HCT116 (cell line): ENCODE measurements at regions not wholly inside any gene's neighbourhood (a gene's known extent, or its start where the extent isn't known, plus 50 kb on each side); places are given as distances from the start of the nearest gene placed in this dataset.

Source experiments
- ATAC-seq: fragments of 200-7000 bp; cut with Tn5 transposase; 2 replicates; pipeline ENCODE4 v1.9.1; 2020; ENCODE audit warnings: mild to moderate bottlenecking, moderate library complexity
- BruUV-seq: library from RNA; stranded (reverse); fragments of 400-500 nt; replicated peaks from 2 replicates; lab custom pipeline; 2021; lab: Mats Ljungman, UMichigan
- CTCF ChIA-PET: fragments of 300-600 bp; sonication (Branson Sonifier 250); formaldehyde crosslinking; loops from one replicate; lab custom pipeline; 2021; ENCODE audit warnings: antibody characterized with exemption; lab: Charles Lee
- POLR2A ChIA-PET: fragments of 300-600, 350-600 bp; sonication (Branson Sonifier 250); formaldehyde crosslinking; loops from one replicate; lab custom pipeline; 2021; ENCODE audit warnings: antibody characterized with exemption; lab: Charles Lee
- RAD21 ChIA-PET, 2 experiments: fragments of 300-600 bp; sonication (Branson Sonifier 250); formaldehyde crosslinking; loops; one replicate each; lab custom pipeline; 2023; ENCODE audit warnings: low total read pairs in 2 of 2; ENCODE audit not compliant: uncharacterized antibody in 2 of 2, unreplicated experiment in 2 of 2, low non-redundant PET in 1 of 2; lab: Charles Lee
- DNase-seq: peaks from one replicate; pipeline ENCODE4 v3.0.0-alpha.2; 2010; ENCODE audit warnings: low read depth, low spot score
- H2AFZ ChIP-seq: fragments of 200-600 bp; shearing (Covaris generic), sonication (generic); 2 replicates; pipeline ENCODE4 v1.6.1; 2017; ENCODE audit warnings: low read depth, mixed run types, mixed read lengths, antibody characterized with exemption, low read length; ENCODE audit not compliant: poor library complexity, severe bottlenecking
- H3K27ac ChIP-seq: 2 replicates; pipeline ENCODE4 v1.5.1; 2012; ENCODE audit warnings: low read depth, low read length
- H3K27me3 ChIP-seq: fragments of 200-600 bp; sonication (generic); 2 replicates; pipeline ENCODE4 v1.6.1; 2016; ENCODE audit warnings: mixed run types, low read length, mixed read lengths; ENCODE audit not compliant: insufficient read depth
- H3K36me3 ChIP-seq, 2 experiments: fragments of 200-500 bp in 1 of 2; fragments of 200-600 bp in 1 of 2; sonication (Bioruptor generic) in 1 of 2; sonication (generic) in 1 of 2; 2 replicates each; pipeline versions ENCODE4 v1.5.1 to v1.6.1; 2014 to 2016; ENCODE audit warnings: low read length in 2 of 2, inconsistent platforms in 1 of 2, mixed read lengths in 1 of 2, mixed run types in 1 of 2; ENCODE audit not compliant: insufficient read depth in 2 of 2, control insufficient read depth in 1 of 2
- H3K4me1 ChIP-seq, 2 experiments: fragments of 200-600 bp in 1 of 2; sonication (generic) in 1 of 2; 2 replicates each; pipeline versions ENCODE4 v1.5.1 to v1.6.1; 2012 to 2017; ENCODE audit warnings: low read length in 2 of 2, inconsistent platforms in 1 of 2, mild to moderate bottlenecking in 1 of 2, mixed read lengths in 1 of 2, mixed run types in 1 of 2, moderate library complexity in 1 of 2; ENCODE audit not compliant: insufficient read depth in 2 of 2, control insufficient read depth in 1 of 2
- H3K4me2 ChIP-seq: fragments of 200-600 bp; sonication (generic); 2 replicates; pipeline ENCODE4 v1.6.1; 2017; ENCODE audit warnings: mixed run types, low read length, mixed read lengths
- H3K4me3 ChIP-seq, 2 experiments: fragments of 200-600 bp in 1 of 2; sonication (generic) in 1 of 2; replicated peaks in 1 of 2; 2 replicates each; pipeline ENCODE4 v1.5.1; 2011 to 2016; ENCODE audit warnings: low read length in 2 of 2, control low read depth in 1 of 2, low read depth in 1 of 2, mild to moderate bottlenecking in 1 of 2, mixed read lengths in 1 of 2, mixed run types in 1 of 2
- H3K79me2 ChIP-seq: fragments of 200-600 bp; sonication (generic); 2 replicates; pipeline ENCODE4 v1.6.1; 2017; ENCODE audit warnings: mild to moderate bottlenecking, mixed run types, low read length, moderate library complexity, mixed read lengths; ENCODE audit not compliant: insufficient read depth
- H3K9ac ChIP-seq: fragments of 200-600 bp; sonication (generic); 2 replicates; pipeline ENCODE4 v1.6.1; 2016; ENCODE audit warnings: low read length, mixed read lengths
- H3K9me2 ChIP-seq: fragments of 200-600 bp; sonication (generic), shearing (Covaris generic); 2 replicates; pipeline ENCODE4 v1.6.1; 2017; ENCODE audit warnings: mixed run types, mild to moderate bottlenecking, moderate library complexity; ENCODE audit not compliant: insufficient read depth
- H3K9me3 ChIP-seq, 2 experiments: fragments of 200-500 bp in 1 of 2; fragments of 200-600 bp in 1 of 2; sonication (Bioruptor generic) in 1 of 2; sonication (generic) in 1 of 2; 2 replicates each; pipeline ENCODE4 v1.6.1; 2014 to 2017; ENCODE audit warnings: low read length in 2 of 2, mixed read lengths in 2 of 2, inconsistent platforms in 1 of 2, low read depth in 1 of 2, mild to moderate bottlenecking in 1 of 2, mixed run types in 1 of 2, moderate library complexity in 1 of 2; ENCODE audit not compliant: control insufficient read depth in 1 of 2, insufficient read depth in 1 of 2
- H4K20me1 ChIP-seq: fragments of 200-600 bp; sonication (generic), shearing (Covaris generic); 2 replicates; pipeline ENCODE4 v1.6.1; 2017; ENCODE audit warnings: mixed run types, mild to moderate bottlenecking, moderate library complexity; ENCODE audit not compliant: insufficient read depth
- FOSL1 ChIP-seq: IDR thresholded peaks from 2 replicates; pipeline ENCODE4 v1.6.1; 2012; ENCODE audit warnings: low read depth
- RAD21 ChIP-seq: IDR thresholded peaks from 2 replicates; pipeline ENCODE4 v1.6.1; 2012; ENCODE audit warnings: low read depth, mild to moderate bottlenecking
- SIN3A ChIP-seq: IDR thresholded peaks from 2 replicates; pipeline ENCODE4 v1.6.1; 2012; ENCODE audit warnings: low read depth
- SP1 ChIP-seq: IDR thresholded peaks from 2 replicates; pipeline ENCODE4 v1.6.1; 2012; ENCODE audit warnings: low read depth
- intact Hi-C: fragments of 100-400 bp; cut with micrococcal nuclease; formaldehyde crosslinking; loops from 2 replicates; pipeline ENCODE4 v1.10.0; 2022
- TF ChIP-seq, protein P1 (sequence below): IDR thresholded peaks from 2 replicates; pipeline ENCODE4 v1.6.1; 2012; ENCODE audit warnings: low read depth

DNA sequence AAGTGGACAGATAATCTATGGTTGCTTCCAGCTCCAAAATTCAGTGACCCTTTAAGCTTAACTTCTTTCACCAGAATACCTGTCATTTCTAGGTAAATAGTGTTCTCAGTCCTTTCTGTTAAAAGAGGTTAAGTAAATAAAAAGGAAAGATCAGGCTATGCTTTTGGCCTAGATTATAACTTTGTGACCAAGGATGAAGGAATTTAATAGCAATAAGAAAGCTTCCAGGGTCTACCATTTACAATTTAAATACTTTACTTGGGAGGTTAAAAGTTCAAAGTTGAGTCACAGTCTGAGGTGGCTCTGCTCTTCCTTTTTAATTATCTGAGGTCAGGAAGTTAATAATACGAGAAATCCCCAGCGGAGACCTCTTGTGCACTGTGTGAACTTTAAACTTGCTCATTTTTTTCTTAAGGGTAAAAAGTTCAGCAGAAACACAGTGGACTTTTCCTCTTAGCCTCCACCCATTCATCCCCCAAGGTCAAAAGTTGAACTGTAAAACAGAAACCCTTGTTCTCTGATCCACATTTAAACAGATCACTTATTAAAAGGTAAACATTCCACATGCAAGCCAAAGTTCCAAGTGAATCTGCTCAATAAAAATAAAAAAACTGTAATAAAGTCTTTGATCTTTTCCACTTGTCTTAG lies 187.1 kb downstream of the NRIP1 start:
- ATAC-seq = peak; percentile 58
- no peaks in the 10 kb centered on the region for H3K27me3 ChIP-seq
- POLR2A ChIA-PET = no interaction called here
- 0 out of 2 replicates have a peak overlapping the region, but pooled peaks have one; percentile 0 for H3K9ac ChIP-seq
- intact Hi-C loops = loop anchor here (5.0 to 10.0 kb wide), 2 partner anchors 190 to 347 kb away; no protein-coding TSS in a partner anchor
- no peaks in the 10 kb centered on the region; a peak in 1 of 4 replicates for H3K9me3 ChIP-seq
- no peak for TF ChIP-seq SIN3A
- TF ChIP-seq RAD21 = no peak
- TF ChIP-seq, protein P1, sequence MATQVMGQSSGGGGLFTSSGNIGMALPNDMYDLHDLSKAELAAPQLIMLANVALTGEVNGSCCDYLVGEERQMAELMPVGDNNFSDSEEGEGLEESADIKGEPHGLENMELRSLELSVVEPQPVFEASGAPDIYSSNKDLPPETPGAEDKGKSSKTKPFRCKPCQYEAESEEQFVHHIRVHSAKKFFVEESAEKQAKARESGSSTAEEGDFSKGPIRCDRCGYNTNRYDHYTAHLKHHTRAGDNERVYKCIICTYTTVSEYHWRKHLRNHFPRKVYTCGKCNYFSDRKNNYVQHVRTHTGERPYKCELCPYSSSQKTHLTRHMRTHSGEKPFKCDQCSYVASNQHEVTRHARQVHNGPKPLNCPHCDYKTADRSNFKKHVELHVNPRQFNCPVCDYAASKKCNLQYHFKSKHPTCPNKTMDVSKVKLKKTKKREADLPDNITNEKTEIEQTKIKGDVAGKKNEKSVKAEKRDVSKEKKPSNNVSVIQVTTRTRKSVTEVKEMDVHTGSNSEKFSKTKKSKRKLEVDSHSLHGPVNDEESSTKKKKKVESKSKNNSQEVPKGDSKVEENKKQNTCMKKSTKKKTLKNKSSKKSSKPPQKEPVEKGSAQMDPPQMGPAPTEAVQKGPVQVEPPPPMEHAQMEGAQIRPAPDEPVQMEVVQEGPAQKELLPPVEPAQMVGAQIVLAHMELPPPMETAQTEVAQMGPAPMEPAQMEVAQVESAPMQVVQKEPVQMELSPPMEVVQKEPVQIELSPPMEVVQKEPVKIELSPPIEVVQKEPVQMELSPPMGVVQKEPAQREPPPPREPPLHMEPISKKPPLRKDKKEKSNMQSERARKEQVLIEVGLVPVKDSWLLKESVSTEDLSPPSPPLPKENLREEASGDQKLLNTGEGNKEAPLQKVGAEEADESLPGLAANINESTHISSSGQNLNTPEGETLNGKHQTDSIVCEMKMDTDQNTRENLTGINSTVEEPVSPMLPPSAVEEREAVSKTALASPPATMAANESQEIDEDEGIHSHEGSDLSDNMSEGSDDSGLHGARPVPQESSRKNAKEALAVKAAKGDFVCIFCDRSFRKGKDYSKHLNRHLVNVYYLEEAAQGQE = no peak
- peak; percentile 70 for TF ChIP-seq SP1
- TF ChIP-seq FOSL1 = peak; percentile 20; the same call in 1 of the 2 replicates
- TF ChIP-seq, all 23 proteins: peak for 2
- H3K4me3 ChIP-seq = peak overlapping the region in 1 of 2 experiments; percentile 3; a peak in 1 of 4 replicates
- H3K9me2 ChIP-seq = no peaks in the 10 kb centered on the region
- peaks cover 63 to 78% of the 10 kb centered on the region in 2 experiments for H3K4me1 ChIP-seq
- BruUV-seq = no TSS peak
- DNase-seq = no peak
- peak overlapping the region; percentile 85; the same call in 1 of the 2 replicates for H3K27ac ChIP-seq
- H3K36me3 ChIP-seq = no peaks in the 10 kb centered on the region
- no peak overlapping the region for H2AFZ ChIP-seq
- RAD21 ChIA-PET = no interaction called here
- H3K79me2 ChIP-seq = no peaks in the 10 kb centered on the region
- no peaks in the 10 kb centered on the region for H4K20me1 ChIP-seq
- CTCF ChIA-PET = no interaction called here
- peak overlapping the region; percentile 53 for H3K4me2 ChIP-seq
